GM12891 (cell line): ENCODE measurements at regions not wholly inside any gene's neighbourhood (a gene's known extent, or its start where the extent isn't known, plus 50 kb on each side); places are given as distances from the start of the nearest gene placed in this dataset.

Source experiments
- PAX5 ChIP-seq: IDR thresholded peaks from 2 replicates; pipeline ENCODE4 v1.6.1; 2011; ENCODE audit warnings: low read length, moderate library complexity, mild to moderate bottlenecking; ENCODE audit not compliant: insufficient read depth, severe bottlenecking
- POLR2A ChIP-seq: IDR thresholded peaks from 2 replicates; pipeline ENCODE4 v1.6.1; 2011; ENCODE audit warnings: low read depth, low read length, control low read depth
- POLR2AphosphoS5 ChIP-seq: IDR thresholded peaks from 2 replicates; pipeline ENCODE4 v1.6.1; 2011; ENCODE audit warnings: low read depth, low read length, control low read depth
- SPI1 ChIP-seq: IDR thresholded peaks from 2 replicates; pipeline ENCODE4 v1.6.1; 2011; ENCODE audit warnings: low read depth, low read length, control low read depth

DNA sequence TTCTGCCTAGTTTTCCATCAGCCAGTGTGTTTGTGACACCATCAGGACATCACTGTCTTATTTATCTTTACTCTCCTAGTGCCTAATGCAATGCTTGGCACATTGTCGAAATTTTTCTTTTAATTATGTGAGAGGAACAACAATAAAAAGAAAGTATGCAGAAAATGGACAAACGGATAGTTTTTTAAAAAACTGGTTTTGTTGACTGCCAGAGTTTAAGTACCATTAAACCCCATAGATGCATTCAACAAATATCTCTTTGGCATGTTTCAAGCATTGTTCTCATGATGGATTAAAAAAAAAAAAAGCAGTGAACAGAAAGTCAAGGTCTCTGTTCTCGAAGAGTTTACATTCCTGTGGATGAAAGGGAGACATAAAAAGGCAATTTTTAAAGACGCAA lies 398.4 kb downstream of the PPP3CA start:
- no peak for TF ChIP-seq POLR2AphosphoS5
- no peak for TF ChIP-seq SPI1
- no peak for TF ChIP-seq PAX5
- TF ChIP-seq POLR2A = no peak
